HK-2 (cell line): ENCODE measurements at regions not wholly inside any gene's neighbourhood (a gene's known extent, or its start where the extent isn't known, plus 50 kb on each side); places are given as distances from the start of the nearest gene placed in this dataset.

ENCODE experiments used
- DNase-seq: peaks from one replicate; pipeline ENCODE4 v3.0.0-alpha.2; 2018; ENCODE audit not compliant: unreplicated experiment

- no peak for DNase-seq
These were observed 107.8 kb upstream of the CNTNAP5 start for GRCh38 chr2:123917241-123917640.

- DNase-seq = no peak
These were observed 96.7 kb upstream of the CNTNAP5 start for GRCh38 chr2:123928358-123928757.

- no peak for DNase-seq
These were observed 89.7 kb upstream of the CNTNAP5 start for GRCh38 chr2:123935405-123935804.

GRCh38 chr2:123953846-123954245, 71.2 kb upstream of the CNTNAP5 start:
- no peak for DNase-seq

GRCh38 chr2:123958011-123958410, 67.1 kb upstream of the CNTNAP5 start:
- DNase-seq = no peak

GRCh38 chr2:123961576-123961975, 63.5 kb upstream of the CNTNAP5 start:
- DNase-seq = no peak

- no peak for DNase-seq
These were observed 53.3 kb upstream of the CNTNAP5 start for GRCh38 chr2:123971564-123972318.
